ENCODE measurements at regions not wholly inside any gene's neighbourhood (a gene's known extent, or its start where the extent isn't known, plus 50 kb on each side); places are given as distances from the start of the nearest gene placed in this dataset.

DNA sequence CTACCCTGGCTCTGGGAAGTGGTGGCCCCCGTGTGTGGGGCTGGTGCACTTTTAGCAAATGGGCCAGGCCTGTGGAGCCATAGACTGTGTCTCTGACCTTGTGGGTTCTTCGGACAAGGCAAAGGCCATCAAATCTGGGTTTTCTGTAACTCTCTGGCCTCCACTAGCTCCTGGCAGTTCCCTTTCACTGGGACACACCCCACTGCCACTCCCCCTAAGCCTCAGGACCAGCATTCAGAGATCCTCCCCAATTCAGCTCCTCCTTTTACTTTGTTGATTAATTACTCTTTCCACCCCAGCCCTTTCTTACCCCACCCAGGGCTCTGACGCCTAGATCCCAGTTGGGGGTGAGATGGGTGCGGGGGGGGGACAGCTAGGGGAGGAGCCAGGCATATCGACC is 53.9 kb upstream of the IRX3 start (continued):
- TF ChIP-seq, protein P1, sequence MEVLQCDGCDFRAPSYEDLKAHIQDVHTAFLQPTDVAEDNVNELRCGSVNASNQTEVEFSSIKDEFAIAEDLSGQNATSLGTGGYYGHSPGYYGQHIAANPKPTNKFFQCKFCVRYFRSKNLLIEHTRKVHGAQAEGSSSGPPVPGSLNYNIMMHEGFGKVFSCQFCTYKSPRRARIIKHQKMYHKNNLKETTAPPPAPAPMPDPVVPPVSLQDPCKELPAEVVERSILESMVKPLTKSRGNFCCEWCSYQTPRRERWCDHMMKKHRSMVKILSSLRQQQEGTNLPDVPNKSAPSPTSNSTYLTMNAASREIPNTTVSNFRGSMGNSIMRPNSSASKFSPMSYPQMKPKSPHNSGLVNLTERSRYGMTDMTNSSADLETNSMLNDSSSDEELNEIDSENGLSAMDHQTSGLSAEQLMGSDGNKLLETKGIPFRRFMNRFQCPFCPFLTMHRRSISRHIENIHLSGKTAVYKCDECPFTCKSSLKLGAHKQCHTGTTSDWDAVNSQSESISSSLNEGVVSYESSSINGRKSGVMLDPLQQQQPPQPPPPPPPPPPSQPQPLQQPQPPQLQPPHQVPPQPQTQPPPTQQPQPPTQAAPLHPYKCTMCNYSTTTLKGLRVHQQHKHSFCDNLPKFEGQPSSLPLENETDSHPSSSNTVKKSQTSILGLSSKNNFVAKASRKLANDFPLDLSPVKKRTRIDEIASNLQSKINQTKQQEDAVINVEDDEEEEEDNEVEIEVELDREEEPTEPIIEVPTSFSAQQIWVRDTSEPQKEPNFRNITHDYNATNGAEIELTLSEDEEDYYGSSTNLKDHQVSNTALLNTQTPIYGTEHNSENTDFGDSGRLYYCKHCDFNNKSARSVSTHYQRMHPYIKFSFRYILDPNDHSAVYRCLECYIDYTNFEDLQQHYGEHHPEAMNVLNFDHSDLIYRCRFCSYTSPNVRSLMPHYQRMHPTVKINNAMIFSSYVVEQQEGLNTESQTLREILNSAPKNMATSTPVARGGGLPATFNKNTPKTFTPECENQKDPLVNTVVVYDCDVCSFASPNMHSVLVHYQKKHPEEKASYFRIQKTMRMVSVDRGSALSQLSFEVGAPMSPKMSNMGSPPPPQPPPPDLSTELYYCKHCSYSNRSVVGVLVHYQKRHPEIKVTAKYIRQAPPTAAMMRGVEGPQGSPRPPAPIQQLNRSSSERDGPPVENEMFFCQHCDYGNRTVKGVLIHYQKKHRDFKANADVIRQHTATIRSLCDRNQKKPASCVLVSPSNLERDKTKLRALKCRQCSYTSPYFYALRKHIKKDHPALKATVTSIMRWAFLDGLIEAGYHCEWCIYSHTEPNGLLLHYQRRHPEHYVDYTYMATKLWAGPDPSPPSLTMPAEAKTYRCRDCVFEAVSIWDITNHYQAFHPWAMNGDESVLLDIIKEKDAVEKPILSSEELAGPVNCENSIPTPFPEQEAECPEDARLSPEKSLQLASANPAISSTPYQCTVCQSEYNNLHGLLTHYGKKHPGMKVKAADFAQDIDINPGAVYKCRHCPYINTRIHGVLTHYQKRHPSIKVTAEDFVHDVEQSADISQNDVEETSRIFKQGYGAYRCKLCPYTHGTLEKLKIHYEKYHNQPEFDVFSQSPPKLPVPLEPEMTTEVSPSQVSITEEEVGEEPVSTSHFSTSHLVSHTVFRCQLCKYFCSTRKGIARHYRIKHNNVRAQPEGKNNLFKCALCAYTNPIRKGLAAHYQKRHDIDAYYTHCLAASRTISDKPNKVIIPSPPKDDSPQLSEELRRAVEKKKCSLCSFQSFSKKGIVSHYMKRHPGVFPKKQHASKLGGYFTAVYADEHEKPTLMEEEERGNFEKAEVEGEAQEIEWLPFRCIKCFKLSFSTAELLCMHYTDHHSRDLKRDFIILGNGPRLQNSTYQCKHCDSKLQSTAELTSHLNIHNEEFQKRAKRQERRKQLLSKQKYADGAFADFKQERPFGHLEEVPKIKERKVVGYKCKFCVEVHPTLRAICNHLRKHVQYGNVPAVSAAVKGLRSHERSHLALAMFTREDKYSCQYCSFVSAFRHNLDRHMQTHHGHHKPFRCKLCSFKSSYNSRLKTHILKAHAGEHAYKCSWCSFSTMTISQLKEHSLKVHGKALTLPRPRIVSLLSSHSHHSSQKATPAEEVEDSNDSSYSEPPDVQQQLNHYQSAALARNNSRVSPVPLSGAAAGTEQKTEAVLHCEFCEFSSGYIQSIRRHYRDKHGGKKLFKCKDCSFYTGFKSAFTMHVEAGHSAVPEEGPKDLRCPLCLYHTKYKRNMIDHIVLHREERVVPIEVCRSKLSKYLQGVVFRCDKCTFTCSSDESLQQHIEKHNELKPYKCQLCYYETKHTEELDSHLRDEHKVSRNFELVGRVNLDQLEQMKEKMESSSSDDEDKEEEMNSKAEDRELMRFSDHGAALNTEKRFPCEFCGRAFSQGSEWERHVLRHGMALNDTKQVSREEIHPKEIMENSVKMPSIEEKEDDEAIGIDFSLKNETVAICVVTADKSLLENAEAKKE (CRISPR knock-in tag; IDR thresholded peaks at IDR 0.05) = no peak
- TF ChIP-seq POLR2AphosphoS5 (IDR thresholded peaks at IDR 0.05; ENCODE audit: low read depth) = no peak
- TF ChIP-seq ZNF114 (CRISPR knock-in tag; IDR thresholded peaks at IDR 0.05) = no peak
- TF ChIP-seq CREB1 (CRISPR knock-in tag; IDR thresholded peaks at IDR 0.05; ENCODE audit: low read depth) = no peak
- no peak for TF ChIP-seq ZNF331 (CRISPR knock-in tag; IDR thresholded peaks at IDR 0.05; ENCODE audit: low read depth)
- TF ChIP-seq JUNB (IDR thresholded peaks at IDR 0.05; ENCODE audit: unreplicated experiment) = no peak
- TF ChIP-seq STAT1 (IDR thresholded peaks at IDR 0.05; ENCODE audit: unreplicated experiment) = no peak
- TF ChIP-seq NANOG (IDR thresholded peaks at IDR 0.05; ENCODE audit: borderline replicate concordance) = no peak

DNA sequence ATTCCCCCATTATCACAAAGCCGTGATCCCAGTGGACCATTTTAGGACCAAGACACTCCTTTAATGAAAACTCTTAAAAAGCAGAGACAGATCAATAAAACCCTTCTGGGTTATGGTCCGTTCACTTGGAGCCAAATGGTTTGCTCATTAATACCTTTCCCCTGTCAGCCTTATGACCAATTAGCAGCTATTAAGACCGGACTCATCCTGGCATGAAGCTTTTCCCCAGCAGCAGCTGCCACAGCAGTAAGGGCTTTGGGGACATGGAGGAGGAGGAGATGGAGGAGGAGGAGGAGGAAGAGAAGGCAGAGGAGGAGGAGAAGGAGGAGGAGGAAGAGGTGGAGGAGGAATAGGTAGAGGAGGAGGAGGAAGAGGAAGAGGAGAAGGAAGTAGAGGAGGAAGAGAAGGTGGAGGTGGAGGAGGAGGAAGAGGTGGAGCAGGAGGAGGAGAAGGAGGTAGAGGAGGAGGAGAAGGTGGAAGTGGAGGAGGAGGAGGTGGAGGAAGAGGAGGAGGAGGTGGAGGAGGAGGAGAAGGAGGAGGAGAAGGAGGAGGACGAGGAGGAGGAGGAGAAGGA is 50.1 kb upstream of the IRX3 start:
- peaks cover 36% of the 10 kb centered on the region for H3K4me1 Mint-ChIP-seq
- H3K9me2 ChIP-seq (ENCODE audit: insufficient read depth) = 0 out of 2 replicates have a peak, but pooled peaks cover 3% of the 10 kb centered on the region
- H3K27me3 ChIP-seq (ENCODE audit: insufficient read depth) = no peaks in the 10 kb centered on the region
- H3K4me3 ChIP-seq = no peak overlapping the region
- H3K9me3 Mint-ChIP-seq = peaks cover 2% of the 10 kb centered on the region; the same call in 1 of the 3 replicates
- H3K27me3 Mint-ChIP-seq (ENCODE audit: insufficient read depth, low read depth, poor library complexity) = peaks cover 8% of the 10 kb centered on the region
- DNase-seq (ENCODE audit: low spot score) (no peak), ATAC-seq (no peak)
- no peak overlapping the region for H3K27ac Mint-ChIP-seq
- no peak overlapping the region for H2AFZ ChIP-seq
- H3K36me3 Mint-ChIP-seq (ENCODE audit: low read depth) = no peaks in the 10 kb centered on the region; the same call in 2 of the 3 replicates
- H3K4me2 ChIP-seq = no peak overlapping the region
- H3K4me3 Mint-ChIP-seq = no peak overlapping the region
- no peak overlapping the region for H3K27ac ChIP-seq (ENCODE audit: low read depth)
- H3K79me2 ChIP-seq (replicated peaks; ENCODE audit: insufficient read depth) = no peaks in the 10 kb centered on the region
- H3F3A ChIP-seq (replicated peaks; ENCODE audit: low read depth) = 0 out of 2 replicates have a peak, but pooled peaks cover 4% of the 10 kb centered on the region
- H4K20me1 ChIP-seq (replicated peaks; ENCODE audit: insufficient read depth) = no peaks in the 10 kb centered on the region
- H3K4me1 ChIP-seq (ENCODE audit: insufficient read depth) = peaks cover 38% of the 10 kb centered on the region
- H3K36me3 ChIP-seq (ENCODE audit: insufficient read depth) = no peaks in the 10 kb centered on the region
- TF ChIP-seq ZNF114 (CRISPR knock-in tag; IDR thresholded peaks at IDR 0.05) = no peak
- TF ChIP-seq STAT1 (IDR thresholded peaks at IDR 0.05; ENCODE audit: unreplicated experiment) = no peak
- no peak for TF ChIP-seq EZH2phosphoT487 (IDR thresholded peaks at IDR 0.05; ENCODE audit: unreplicated experiment)
- no peak for TF ChIP-seq EZH2 (IDR thresholded peaks at IDR 0.05; ENCODE audit: low read depth, unreplicated experiment)
- TF ChIP-seq, protein P1 (CRISPR knock-in tag; IDR thresholded peaks at IDR 0.05) = no peak
- no peak for TF ChIP-seq CREB1 (CRISPR knock-in tag; IDR thresholded peaks at IDR 0.05; ENCODE audit: low read depth)
